ENCODE measurements at regions not wholly inside any gene's neighbourhood (a gene's known extent, or its start where the extent isn't known, plus 50 kb on each side); places are given as distances from the start of the nearest gene placed in this dataset.

GRCh38 chr2:147636238-147636882 is 208.5 kb upstream of the ACVR2A start:
- DNase-seq (ENCODE audit: low spot score) (no peak), ATAC-seq (no peak)
- Histone ChIP-seq H3K4me3 (no peak overlapping the region), H3K27me3 (ENCODE audit: insufficient read depth) (no peaks in the 10 kb centered on the region), H3K9me2 (ENCODE audit: insufficient read depth) (peaks cover 20% of the 10 kb centered on the region; the same call in 1 of the 2 replicates), H3K36me3 (ENCODE audit: insufficient read depth) (no peaks in the 10 kb centered on the region), H3K4me2 (no peak overlapping the region), H3K4me1 (ENCODE audit: insufficient read depth) (no peaks in the 10 kb centered on the region), H4K20me1 (replicated peaks; ENCODE audit: insufficient read depth) (no peaks in the 10 kb centered on the region), H3K27ac (ENCODE audit: low read depth) (no peak overlapping the region), H3F3A (replicated peaks; ENCODE audit: low read depth) (no peaks in the 10 kb centered on the region), H3K79me2 (replicated peaks; ENCODE audit: insufficient read depth) (no peaks in the 10 kb centered on the region), H2AFZ (no peak overlapping the region)
- TF ChIP-seq ETS1 (IDR thresholded peaks at IDR 0.05) (no peak), ZNF114 (CRISPR knock-in tag; IDR thresholded peaks at IDR 0.05) (no peak), ZNF462 (CRISPR knock-in tag; IDR thresholded peaks at IDR 0.05) (no peak), CTCF (conservative IDR thresholded peaks at IDR 0.05; ENCODE audit: low read depth in 2 of 2) (no peak), REST (IDR thresholded peaks at IDR 0.05; ENCODE audit: unreplicated experiment) (no peak), NANOG (IDR thresholded peaks at IDR 0.05; ENCODE audit: borderline replicate concordance) (no peak), EZH2phosphoT487 (IDR thresholded peaks at IDR 0.05; ENCODE audit: unreplicated experiment) (no peak), STAT1 (IDR thresholded peaks at IDR 0.05; ENCODE audit: unreplicated experiment) (no peak), EZH2 (IDR thresholded peaks at IDR 0.05; ENCODE audit: low read depth, unreplicated experiment) (no peak), ZNF331 (CRISPR knock-in tag; IDR thresholded peaks at IDR 0.05; ENCODE audit: low read depth) (no peak), POLR2AphosphoS5 (IDR thresholded peaks at IDR 0.05; ENCODE audit: low read depth) (no peak), CREB1 (CRISPR knock-in tag; IDR thresholded peaks at IDR 0.05; ENCODE audit: low read depth) (no peak), JUNB (IDR thresholded peaks at IDR 0.05; ENCODE audit: unreplicated experiment) (no peak)
- no peaks in the 10 kb centered on the region for H3K36me3 Mint-ChIP-seq (ENCODE audit: low read depth)
- peaks cover 2% of the 10 kb centered on the region for H3K27me3 Mint-ChIP-seq (ENCODE audit: insufficient read depth, low read depth, poor library complexity)
- no peak overlapping the region for H3K4me3 Mint-ChIP-seq
- H3K9me3 Mint-ChIP-seq = no peaks in the 10 kb centered on the region
- no peaks in the 10 kb centered on the region for H3K4me1 Mint-ChIP-seq
- no peak overlapping the region for H3K27ac Mint-ChIP-seq

Measured in GM23338 (cell line).